Smooth muscle cell (in vitro differentiated cells): ENCODE measurements at regions not wholly inside any gene's neighbourhood (a gene's known extent, or its start where the extent isn't known, plus 50 kb on each side); places are given as distances from the start of the nearest gene placed in this dataset.

ENCODE experiments used
- DNase-seq: peaks from one replicate; lab custom pipeline; 2025; ENCODE audit not compliant: unreplicated experiment; lab: John Stamatoyannopoulos, UW
- H2AFZ ChIP-seq: fragments of 200-600 bp; sonication (generic); 2 replicates; pipeline ENCODE4 v1.6.0; 2016; ENCODE audit warnings: antibody characterized with exemption, low read depth, mild to moderate bottlenecking
- H3F3A ChIP-seq: fragments of 200-600 bp; sonication (generic); 2 replicates; pipeline ENCODE4 v1.6.0; 2017; ENCODE audit warnings: antibody characterized with exemption, low read depth
- H3K27ac ChIP-seq: fragments of 200-600 bp; sonication (generic); 2 replicates; pipeline ENCODE4 v1.5.1; 2016; ENCODE audit warnings: low read depth, mild to moderate bottlenecking
- H3K27me3 ChIP-seq: fragments of 200-600 bp; sonication (generic); 2 replicates; pipeline ENCODE4 v1.6.1; 2016; ENCODE audit warnings: low read depth, mild to moderate bottlenecking
- H3K36me3 ChIP-seq: fragments of 200-600 bp; sonication (generic); 2 replicates; pipeline ENCODE4 v1.5.1; 2016; ENCODE audit warnings: low read depth
- H3K4me1 ChIP-seq: fragments of 200-600 bp; sonication (generic); 2 replicates; pipeline ENCODE4 v1.5.1; 2016; ENCODE audit warnings: low read depth
- H3K4me2 ChIP-seq: fragments of 200-600 bp; sonication (generic); 2 replicates; pipeline ENCODE4 v1.6.0; 2016; ENCODE audit warnings: mild to moderate bottlenecking
- H3K4me3 ChIP-seq: fragments of 200-600 bp; sonication (generic); 2 replicates; pipeline ENCODE4 v1.5.1; 2016; ENCODE audit warnings: mild to moderate bottlenecking
- H3K79me2 ChIP-seq: fragments of 200-600 bp; sonication (generic); 2 replicates; pipeline ENCODE4 v1.6.0; 2016; ENCODE audit warnings: low read depth, mild to moderate bottlenecking
- H3K9ac ChIP-seq: fragments of 200-600 bp; sonication (generic); 2 replicates; pipeline ENCODE4 v1.6.0; 2016; ENCODE audit warnings: low read depth
- H3K9me3 ChIP-seq: fragments of 200-600 bp; sonication (generic); replicated peaks from 2 replicates; pipeline ENCODE4 v1.5.1; 2016; ENCODE audit warnings: low read depth
- H4K20me1 ChIP-seq: fragments of 200-600 bp; sonication (generic); 2 replicates; pipeline ENCODE4 v1.6.0; 2016; ENCODE audit warnings: low read depth
- WGBS: methylation state at CpG from one replicate; pipeline ENCODE4 v1.1.7; 2016; ENCODE audit warnings: low lambda C conversion rate; 5-methylcytosine and 5-hydroxymethylcytosine counted together
- TF ChIP-seq, protein P1 (sequence below): fragments of 200-600 bp; sonication (generic); IDR thresholded peaks from 2 replicates; pipeline ENCODE4 v1.5.1; 2017; ENCODE audit warnings: borderline replicate concordance, mild to moderate bottlenecking, antibody characterized with exemption; ENCODE audit not compliant: insufficient read depth, poor library complexity, severe bottlenecking

DNA sequence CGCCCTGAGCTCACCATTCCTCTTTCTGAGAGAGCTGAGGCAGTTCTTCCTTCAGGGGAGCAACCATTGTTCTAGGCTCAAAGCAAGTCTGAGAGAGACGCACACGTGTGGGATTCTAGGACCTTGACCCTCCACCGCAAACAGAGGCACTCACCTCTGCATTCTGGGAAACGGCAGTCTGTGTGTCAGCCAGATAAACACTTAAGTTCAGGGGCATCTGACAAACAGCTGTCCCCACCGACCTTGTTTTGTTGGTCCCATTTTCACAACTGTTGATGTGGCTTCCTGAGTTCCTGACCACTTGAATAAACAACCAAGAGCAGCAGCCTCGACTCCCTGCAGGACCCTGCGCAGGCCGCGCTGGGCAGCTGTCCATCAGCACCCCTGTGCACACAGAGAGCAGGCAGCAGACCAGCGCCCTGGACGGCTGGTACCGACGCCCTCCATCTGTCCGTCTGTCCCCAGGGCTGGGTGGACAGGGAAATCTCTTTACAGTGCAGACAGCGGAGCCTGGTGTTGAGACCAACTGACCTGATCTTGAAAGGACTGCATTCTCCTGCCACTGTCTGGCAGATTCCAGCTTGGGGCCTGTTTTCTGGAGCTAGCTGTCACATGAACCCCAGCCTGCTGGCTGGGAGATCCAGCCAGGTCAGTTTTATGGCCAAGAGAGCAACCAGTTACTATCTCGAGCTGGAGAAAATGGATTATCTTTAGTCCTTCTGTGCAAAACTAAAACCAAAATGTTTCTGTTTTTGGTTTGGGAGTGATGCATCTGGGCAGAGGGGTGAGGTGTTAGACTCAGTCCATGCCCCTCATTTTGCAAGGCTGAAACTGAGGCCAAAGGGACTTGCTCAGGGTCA lies 64.2 kb downstream of the FAM43A start:
- Histone ChIP-seq H3K27me3 (no peaks in the 10 kb centered on the region), H2AFZ (no peak overlapping the region), H4K20me1 (no peaks in the 10 kb centered on the region), H3K9me3 (no peaks in the 10 kb centered on the region), H3K36me3 (no peaks in the 10 kb centered on the region), H3K4me3 (no peak overlapping the region), H3F3A (peaks cover 8% of the 10 kb centered on the region), H3K4me1 (peaks cover 24% of the 10 kb centered on the region), H3K4me2 (no peak overlapping the region), H3K9ac (no peak overlapping the region), H3K27ac (no peak overlapping the region), H3K79me2 (no peaks in the 10 kb centered on the region)
- 57% methylated on average over 17 of the region's 17 CpGs for WGBS
- TF ChIP-seq, protein P1, sequence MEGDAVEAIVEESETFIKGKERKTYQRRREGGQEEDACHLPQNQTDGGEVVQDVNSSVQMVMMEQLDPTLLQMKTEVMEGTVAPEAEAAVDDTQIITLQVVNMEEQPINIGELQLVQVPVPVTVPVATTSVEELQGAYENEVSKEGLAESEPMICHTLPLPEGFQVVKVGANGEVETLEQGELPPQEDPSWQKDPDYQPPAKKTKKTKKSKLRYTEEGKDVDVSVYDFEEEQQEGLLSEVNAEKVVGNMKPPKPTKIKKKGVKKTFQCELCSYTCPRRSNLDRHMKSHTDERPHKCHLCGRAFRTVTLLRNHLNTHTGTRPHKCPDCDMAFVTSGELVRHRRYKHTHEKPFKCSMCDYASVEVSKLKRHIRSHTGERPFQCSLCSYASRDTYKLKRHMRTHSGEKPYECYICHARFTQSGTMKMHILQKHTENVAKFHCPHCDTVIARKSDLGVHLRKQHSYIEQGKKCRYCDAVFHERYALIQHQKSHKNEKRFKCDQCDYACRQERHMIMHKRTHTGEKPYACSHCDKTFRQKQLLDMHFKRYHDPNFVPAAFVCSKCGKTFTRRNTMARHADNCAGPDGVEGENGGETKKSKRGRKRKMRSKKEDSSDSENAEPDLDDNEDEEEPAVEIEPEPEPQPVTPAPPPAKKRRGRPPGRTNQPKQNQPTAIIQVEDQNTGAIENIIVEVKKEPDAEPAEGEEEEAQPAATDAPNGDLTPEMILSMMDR: no peak
- DNase-seq: no peak

DNA sequence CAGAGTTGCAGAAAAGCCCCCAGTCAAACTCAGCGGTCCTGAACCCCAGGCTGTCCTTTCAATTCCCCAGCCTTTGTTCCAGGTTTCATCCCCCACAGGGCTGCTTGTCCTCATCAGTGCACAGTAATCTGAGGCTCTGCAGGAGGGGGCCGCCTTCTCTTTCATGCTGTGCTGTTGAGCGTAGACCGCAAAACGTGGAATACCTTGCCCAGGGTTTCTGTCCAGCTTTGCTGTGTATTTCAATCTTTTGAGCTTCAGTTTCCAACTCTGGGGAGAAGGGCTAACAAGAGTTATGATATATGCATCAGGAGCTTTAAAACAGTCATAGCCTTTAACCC lies 64.8 kb downstream of the FAM43A start:
- no peaks in the 10 kb centered on the region for H3K27me3 ChIP-seq
- no peak overlapping the region for H3K4me3 ChIP-seq
- 69% methylated on average over 5 of the region's 5 CpGs for WGBS
- no peak for DNase-seq
- peaks cover 24% of the 10 kb centered on the region for H3K4me1 ChIP-seq
- no peak overlapping the region for H3K9ac ChIP-seq
- H3K36me3 ChIP-seq: no peaks in the 10 kb centered on the region
- H3F3A ChIP-seq: peaks cover 8% of the 10 kb centered on the region
- H3K79me2 ChIP-seq: no peaks in the 10 kb centered on the region
- no peak overlapping the region for H2AFZ ChIP-seq
- H3K4me2 ChIP-seq: no peak overlapping the region
- H4K20me1 ChIP-seq: no peaks in the 10 kb centered on the region
- TF ChIP-seq, protein P1: no peak
- H3K27ac ChIP-seq: no peak overlapping the region
- H3K9me3 ChIP-seq: no peaks in the 10 kb centered on the region

DNA sequence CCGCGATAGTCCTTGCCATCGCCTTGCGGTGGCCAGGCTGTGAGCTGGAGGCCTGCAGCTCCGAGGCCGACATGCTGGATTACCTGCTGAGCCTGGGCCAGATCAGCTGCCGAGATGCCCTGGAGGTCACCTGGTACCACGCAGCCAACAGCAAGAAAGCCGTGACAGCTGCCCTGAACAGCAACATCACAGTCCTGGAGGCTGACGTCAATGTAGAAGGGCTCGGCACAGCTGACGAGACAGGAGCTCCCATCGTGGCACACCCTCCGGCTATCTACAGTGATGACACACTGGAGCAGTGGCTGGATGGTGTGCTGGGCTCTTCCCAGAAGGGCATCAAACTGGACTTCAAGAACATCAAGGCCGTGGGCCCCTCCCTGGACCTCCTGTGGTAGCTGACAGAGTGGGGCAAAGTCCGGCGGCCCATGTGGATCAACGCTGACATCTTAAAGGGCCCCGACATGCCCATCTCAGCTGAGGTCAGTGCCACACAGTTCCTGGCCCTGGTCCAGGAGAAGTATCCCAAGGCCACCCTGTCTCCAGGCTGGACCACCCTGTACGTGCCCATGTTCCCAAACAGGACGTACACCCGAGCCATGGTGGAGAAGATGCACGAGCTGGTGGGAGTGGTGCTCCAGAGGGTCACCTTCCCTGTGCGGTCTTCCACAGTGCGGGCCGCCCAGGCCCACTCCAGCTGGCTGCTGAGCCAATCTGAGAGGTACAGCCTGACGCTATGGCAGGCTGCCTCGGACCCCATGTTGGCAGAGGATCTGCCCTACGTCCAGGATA lies 70.2 kb downstream of the FAM43A start:
- no peak overlapping the region for H3K9ac ChIP-seq
- no peaks in the 10 kb centered on the region for H3K36me3 ChIP-seq
- no peaks in the 10 kb centered on the region for H3K4me1 ChIP-seq
- no peak overlapping the region for H2AFZ ChIP-seq
- H3F3A ChIP-seq: no peaks in the 10 kb centered on the region
- WGBS: 97% methylated on average over 28 of the region's 29 CpGs
- no peak overlapping the region for H3K4me2 ChIP-seq
- DNase-seq: no peak
- no peak overlapping the region for H3K4me3 ChIP-seq
- H3K27me3 ChIP-seq: no peaks in the 10 kb centered on the region
- no peaks in the 10 kb centered on the region for H3K79me2 ChIP-seq
- H3K9me3 ChIP-seq: no peaks in the 10 kb centered on the region
- TF ChIP-seq, protein P1: no peak
- no peaks in the 10 kb centered on the region for H4K20me1 ChIP-seq
- no peak overlapping the region for H3K27ac ChIP-seq

DNA sequence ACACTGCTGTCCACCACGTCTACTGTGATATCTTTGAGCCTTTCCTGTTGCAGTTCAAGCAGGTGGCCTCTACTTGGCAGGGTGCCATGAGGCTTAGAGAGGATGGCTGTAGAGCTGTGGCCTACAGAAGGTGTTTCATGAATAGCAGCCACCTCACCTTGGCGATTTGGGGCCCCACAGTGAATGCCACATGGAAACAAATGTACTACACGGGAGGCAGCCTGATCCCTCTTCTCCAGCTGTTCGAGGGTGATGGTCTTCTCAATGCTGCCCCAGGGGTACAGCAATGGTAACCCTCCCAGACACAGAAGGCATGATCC lies 70.7 kb downstream of the FAM43A start:
- DNase-seq: no peak
- H4K20me1 ChIP-seq: no peaks in the 10 kb centered on the region
- no peaks in the 10 kb centered on the region for H3K9me3 ChIP-seq
- H3K27me3 ChIP-seq: no peaks in the 10 kb centered on the region
- H3K9ac ChIP-seq: no peak overlapping the region
- H3K36me3 ChIP-seq: no peaks in the 10 kb centered on the region
- 86% methylated on average over 4 of the region's 4 CpGs for WGBS
- no peak overlapping the region for H3K4me3 ChIP-seq
- no peaks in the 10 kb centered on the region for H3F3A ChIP-seq
- H3K4me2 ChIP-seq: no peak overlapping the region
- H3K27ac ChIP-seq: no peak overlapping the region
- peaks cover 3% of the 10 kb centered on the region for H3K4me1 ChIP-seq
- no peak overlapping the region for H2AFZ ChIP-seq
- H3K79me2 ChIP-seq: no peaks in the 10 kb centered on the region
- TF ChIP-seq, protein P1: no peak
